ENCODE measurements at regions not wholly inside any gene's neighbourhood (a gene's known extent, or its start where the extent isn't known, plus 50 kb on each side); places are given as distances from the start of the nearest gene placed in this dataset.

DNA sequence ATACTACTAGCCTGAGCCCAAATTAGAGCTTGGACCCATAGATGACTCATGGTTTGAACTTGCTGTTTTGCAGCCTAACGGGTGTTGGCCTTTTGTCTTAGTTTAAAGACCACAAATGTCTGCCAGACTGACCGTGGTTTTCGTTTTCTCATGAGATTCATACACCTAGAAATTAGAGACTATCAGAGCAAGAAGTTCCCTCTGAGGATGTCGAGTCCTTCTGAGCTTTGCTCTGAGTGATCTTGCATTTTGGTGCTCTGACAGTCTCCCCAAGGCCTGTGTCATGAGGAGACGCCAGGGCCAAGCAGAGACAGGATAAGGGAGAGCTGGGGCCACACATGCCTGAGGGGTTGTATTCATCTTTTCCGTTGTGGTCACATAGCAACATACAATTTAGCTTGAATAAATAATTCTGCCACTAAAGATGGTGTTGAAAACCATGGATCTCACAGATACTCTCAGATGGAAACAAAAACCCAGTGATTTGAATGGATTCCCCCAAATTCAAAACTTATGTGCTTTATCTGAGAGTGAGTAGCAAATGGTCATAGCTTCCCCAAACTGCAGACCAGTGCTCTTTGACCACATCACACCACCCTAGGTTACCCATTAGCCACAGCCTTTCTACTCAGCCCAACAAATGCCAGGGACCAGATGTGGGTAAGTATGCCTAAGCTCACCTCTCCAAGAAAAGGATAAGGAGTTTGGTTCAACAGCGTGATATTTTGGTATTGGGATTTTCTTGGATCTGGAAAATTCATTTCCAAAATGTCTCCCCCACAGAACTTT lies 762.0 kb upstream of the IGFBP3 start:
- H3K4me3 ChIP-seq (ENCODE audit: low read length) = no peak overlapping the region
- TF ChIP-seq, protein P1, sequence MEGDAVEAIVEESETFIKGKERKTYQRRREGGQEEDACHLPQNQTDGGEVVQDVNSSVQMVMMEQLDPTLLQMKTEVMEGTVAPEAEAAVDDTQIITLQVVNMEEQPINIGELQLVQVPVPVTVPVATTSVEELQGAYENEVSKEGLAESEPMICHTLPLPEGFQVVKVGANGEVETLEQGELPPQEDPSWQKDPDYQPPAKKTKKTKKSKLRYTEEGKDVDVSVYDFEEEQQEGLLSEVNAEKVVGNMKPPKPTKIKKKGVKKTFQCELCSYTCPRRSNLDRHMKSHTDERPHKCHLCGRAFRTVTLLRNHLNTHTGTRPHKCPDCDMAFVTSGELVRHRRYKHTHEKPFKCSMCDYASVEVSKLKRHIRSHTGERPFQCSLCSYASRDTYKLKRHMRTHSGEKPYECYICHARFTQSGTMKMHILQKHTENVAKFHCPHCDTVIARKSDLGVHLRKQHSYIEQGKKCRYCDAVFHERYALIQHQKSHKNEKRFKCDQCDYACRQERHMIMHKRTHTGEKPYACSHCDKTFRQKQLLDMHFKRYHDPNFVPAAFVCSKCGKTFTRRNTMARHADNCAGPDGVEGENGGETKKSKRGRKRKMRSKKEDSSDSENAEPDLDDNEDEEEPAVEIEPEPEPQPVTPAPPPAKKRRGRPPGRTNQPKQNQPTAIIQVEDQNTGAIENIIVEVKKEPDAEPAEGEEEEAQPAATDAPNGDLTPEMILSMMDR (conservative IDR thresholded peaks at IDR 0.05; ENCODE audit: low read depth, low read length) = no peak
- DNase-seq (ENCODE audit: low read depth) = no peak

DNA sequence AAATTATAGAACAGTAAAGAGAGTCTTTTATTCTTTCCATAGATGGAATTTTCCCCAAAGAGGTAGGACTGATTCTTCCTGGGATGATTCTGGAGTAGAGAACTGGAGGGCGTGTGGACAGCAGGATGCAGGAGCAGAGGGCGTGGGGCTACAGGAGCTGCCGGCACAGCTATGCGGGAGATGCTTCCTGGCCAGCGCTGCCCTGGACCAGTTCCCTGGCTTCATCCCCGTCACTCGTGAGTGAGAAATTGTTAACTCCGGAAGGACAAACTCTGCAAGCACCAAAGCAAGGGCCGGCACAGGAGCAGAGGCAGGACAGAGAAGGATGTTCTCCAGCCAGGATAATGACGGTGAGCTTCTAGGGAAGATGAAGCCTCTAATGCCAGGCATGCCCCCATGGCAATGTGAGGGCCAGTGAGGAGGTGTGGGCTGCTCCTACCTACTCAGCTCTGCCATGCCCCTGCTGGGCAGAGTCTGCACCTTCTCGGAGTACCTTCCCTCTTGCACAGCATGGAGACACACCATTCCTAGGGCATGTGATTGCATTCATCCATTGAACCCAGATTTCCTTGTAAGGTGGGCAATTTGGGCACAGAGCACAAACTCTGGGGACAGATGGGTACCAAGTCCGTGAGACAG lies 760.9 kb upstream of the IGFBP3 start:
- H3K4me3 ChIP-seq (ENCODE audit: low read length) = no peak overlapping the region
- no peak for DNase-seq (ENCODE audit: low read depth)
- TF ChIP-seq, protein P1 (conservative IDR thresholded peaks at IDR 0.05; ENCODE audit: low read depth, low read length) = no peak

DNA sequence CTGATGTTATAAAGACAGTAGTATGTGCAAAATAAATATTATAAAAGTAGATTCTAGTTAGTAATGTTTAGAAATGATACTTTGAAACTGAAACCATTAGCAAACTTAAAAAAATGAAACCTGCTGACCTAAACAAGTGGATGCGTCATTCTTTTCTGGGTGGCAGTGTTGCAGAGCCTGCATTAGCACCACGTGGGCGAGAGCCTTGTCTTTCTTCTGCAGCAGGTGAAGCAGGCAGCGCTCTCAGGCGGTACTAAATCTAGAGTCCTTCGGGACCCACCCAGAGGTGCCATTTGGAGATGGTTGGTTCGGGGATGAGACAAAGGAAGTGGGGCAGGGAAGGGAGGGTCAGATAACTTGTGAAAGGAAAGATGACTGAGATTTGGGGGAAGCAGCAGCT lies 759.1 kb upstream of the IGFBP3 start:
- TF ChIP-seq, protein P1 (conservative IDR thresholded peaks at IDR 0.05; ENCODE audit: low read depth, low read length) = no peak
- DNase-seq (ENCODE audit: low read depth) = no peak
- no peak overlapping the region for H3K4me3 ChIP-seq (ENCODE audit: low read length)

DNA sequence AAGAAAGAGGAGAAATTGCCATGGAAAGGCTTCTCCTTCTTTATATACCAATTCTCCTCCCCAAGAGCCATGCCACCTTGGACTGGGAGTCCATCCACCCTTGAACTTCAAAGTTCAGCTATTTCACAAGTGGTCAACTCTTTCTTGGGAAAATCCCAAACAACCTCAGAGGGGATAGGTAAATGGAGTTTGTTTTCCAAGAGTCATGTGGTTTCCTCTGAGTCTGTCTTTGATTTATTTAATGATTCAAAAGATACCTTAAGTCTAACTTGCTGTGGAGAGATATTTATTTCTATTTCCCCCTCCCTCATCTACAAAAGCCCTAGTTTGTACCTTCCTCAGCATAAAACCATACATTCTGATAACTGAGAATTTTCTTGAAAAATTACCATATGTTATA lies 758.6 kb upstream of the IGFBP3 start:
- DNase-seq (ENCODE audit: low read depth) = no peak
- TF ChIP-seq, protein P1 (conservative IDR thresholded peaks at IDR 0.05; ENCODE audit: low read depth, low read length) = no peak
- H3K4me3 ChIP-seq (ENCODE audit: low read length) = no peak overlapping the region

DNA sequence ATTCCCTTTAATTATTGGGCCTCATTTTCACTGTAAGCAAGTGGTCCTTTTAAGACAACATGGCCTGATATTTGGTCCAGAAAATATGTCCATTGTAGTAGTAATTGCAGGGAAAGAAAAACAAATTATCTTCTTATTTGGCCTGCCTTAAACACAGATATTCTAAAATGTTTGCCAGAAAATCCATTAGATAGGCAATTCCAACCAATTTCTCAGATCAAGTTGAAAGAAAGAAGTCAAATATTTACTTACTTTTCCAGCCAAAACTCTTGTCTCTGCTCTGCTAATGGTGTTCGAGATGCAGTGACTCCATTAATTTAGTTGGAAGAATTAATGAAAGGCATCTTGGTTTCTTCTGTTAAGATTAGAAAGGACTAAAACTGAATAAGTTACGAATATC lies 757.3 kb upstream of the IGFBP3 start:
- TF ChIP-seq, protein P1 (conservative IDR thresholded peaks at IDR 0.05; ENCODE audit: low read depth, low read length) = no peak
- DNase-seq (ENCODE audit: low read depth) = no peak

DNA sequence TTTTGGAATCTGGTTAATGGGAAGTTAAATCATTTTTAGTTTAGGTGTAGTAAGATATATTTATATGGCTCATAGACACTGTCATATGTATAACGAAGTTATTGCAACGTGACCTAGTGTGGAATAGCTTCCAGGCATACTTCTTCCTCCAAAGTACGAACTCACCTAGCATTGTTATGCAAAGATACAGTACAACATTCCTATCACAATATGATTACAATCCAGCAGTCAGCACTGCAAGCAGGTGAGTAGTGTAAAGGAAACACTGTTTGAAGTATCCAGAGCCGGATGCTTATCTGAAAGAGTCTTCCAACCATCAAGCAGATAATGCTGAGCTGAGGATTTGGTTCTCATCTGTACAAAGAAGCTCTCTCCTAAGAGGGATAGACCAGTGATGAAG lies 754.4 kb upstream of the IGFBP3 start:
- TF ChIP-seq, protein P1 (conservative IDR thresholded peaks at IDR 0.05; ENCODE audit: low read depth, low read length) = no peak
- H3K4me3 ChIP-seq (ENCODE audit: low read length) = no peak overlapping the region

More for the DNA sequence above, 757.3 kb upstream of the IGFBP3 start:
- no peak overlapping the region for H3K4me3 ChIP-seq (ENCODE audit: low read length)

DNA sequence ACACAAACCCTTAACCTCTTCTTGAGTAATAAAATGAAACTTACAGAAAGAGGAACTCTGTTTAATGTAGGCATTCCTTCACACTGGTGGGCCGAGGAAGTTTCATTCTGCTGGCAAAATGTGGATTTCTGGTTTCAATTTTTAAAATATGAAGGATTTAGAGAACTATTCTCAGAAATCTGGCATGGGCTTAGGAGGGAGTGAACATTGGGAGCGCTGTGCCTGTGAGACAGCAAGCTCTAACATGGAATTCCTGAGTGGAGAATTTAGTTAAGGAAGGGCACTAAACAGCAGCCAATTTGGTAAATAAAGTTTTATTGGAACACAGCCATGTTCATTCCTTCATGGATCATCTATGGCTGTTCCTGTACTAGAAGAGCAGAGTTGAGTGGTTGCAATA lies 751.8 kb upstream of the IGFBP3 start:
- no peak for DNase-seq (ENCODE audit: low read depth)

More for the DNA sequence above, 754.4 kb upstream of the IGFBP3 start:
- no peak for DNase-seq (ENCODE audit: low read depth)

More for the DNA sequence above, 751.8 kb upstream of the IGFBP3 start:
- no peak overlapping the region for H3K4me3 ChIP-seq (ENCODE audit: low read length)
- TF ChIP-seq, protein P1 (conservative IDR thresholded peaks at IDR 0.05; ENCODE audit: low read depth, low read length) = no peak

All from retinal pigment epithelial cell (primary cell).